C4-2B (cell line): ENCODE measurements at regions not wholly inside any gene's neighbourhood (a gene's known extent, or its start where the extent isn't known, plus 50 kb on each side); places are given as distances from the start of the nearest gene placed in this dataset.

Experiments used
- H3K27ac ChIP-seq: fragments of 450-650 bp; 2 replicates; pipeline ENCODE4 v1.5.1; 2017
- ZFX ChIP-seq: fragments of 450-650 bp; IDR thresholded peaks from 2 replicates; pipeline ENCODE4 v1.6.1; 2017
- TF ChIP-seq, protein P1 (sequence below): fragments of 450-650 bp; conservative IDR thresholded peaks from 2 replicates; pipeline ENCODE4 v1.5.1; 2017; ENCODE audit warnings: mild to moderate bottlenecking

DNA sequence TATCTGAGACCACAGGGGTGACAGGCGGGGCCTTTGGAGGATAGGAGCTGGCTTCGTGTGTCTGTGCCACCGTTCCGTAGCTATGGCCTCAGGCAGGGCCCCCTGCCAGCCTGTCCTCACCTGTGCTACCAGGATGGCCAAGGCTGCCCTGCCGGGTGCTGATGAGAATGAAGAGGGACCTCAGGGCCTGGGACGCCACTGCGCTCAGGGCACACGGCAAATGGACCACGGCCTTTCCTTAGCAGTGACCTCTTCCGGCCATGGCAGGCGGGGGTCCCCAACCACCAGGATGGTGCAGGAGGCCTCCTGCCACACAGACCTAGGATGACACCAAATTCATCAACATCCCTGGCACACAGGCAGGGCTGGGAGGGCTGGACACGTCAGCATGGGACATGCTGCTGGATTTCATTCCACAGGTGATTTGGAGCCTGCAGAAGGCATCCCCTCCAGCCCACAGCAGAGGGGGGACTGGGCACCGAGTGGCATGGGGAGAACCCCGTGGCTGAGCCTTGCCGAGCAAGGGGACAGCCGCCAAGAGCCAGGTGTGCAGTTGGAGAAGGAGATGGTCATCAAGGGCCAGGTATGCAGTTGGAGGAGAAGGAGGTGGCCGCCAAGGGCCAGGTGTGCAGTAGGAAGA, 1321.0 kb downstream of the BRD1 start:
- TF ChIP-seq ZFX, result no peak
- TF ChIP-seq, protein P1, sequence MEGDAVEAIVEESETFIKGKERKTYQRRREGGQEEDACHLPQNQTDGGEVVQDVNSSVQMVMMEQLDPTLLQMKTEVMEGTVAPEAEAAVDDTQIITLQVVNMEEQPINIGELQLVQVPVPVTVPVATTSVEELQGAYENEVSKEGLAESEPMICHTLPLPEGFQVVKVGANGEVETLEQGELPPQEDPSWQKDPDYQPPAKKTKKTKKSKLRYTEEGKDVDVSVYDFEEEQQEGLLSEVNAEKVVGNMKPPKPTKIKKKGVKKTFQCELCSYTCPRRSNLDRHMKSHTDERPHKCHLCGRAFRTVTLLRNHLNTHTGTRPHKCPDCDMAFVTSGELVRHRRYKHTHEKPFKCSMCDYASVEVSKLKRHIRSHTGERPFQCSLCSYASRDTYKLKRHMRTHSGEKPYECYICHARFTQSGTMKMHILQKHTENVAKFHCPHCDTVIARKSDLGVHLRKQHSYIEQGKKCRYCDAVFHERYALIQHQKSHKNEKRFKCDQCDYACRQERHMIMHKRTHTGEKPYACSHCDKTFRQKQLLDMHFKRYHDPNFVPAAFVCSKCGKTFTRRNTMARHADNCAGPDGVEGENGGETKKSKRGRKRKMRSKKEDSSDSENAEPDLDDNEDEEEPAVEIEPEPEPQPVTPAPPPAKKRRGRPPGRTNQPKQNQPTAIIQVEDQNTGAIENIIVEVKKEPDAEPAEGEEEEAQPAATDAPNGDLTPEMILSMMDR, result no peak
- no peak overlapping the region for H3K27ac ChIP-seq

DNA sequence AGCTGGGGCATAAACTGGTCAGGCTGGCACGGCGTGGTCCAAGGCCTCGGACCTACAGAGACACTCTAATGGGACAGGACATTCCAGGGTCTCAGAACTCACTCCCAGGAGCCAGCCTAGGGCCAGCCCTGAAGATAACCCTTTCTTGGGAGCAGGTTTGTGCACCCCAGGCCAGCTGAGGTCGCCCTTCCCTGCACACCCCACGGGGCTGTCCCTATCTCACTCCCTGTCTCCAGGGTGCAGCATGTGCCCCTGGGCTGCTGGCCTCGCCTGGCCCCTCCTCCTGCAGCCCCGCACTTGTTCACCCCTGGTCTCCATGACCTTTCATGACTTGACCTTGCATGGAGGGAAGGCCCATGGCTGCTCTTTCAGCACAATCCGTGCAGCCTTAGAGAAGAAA, 1321.8 kb downstream of the BRD1 start:
- no peak for TF ChIP-seq ZFX
- TF ChIP-seq, protein P1, result no peak

GRCh38 chr22:48504519-48505140, 1323.0 kb downstream of the BRD1 start:
- TF ChIP-seq ZFX, result no peak
- TF ChIP-seq, protein P1, result no peak
- H3K27ac ChIP-seq, result no peak overlapping the region

More for the DNA sequence above, 1321.8 kb downstream of the BRD1 start:
- H3K27ac ChIP-seq, result no peak overlapping the region

DNA sequence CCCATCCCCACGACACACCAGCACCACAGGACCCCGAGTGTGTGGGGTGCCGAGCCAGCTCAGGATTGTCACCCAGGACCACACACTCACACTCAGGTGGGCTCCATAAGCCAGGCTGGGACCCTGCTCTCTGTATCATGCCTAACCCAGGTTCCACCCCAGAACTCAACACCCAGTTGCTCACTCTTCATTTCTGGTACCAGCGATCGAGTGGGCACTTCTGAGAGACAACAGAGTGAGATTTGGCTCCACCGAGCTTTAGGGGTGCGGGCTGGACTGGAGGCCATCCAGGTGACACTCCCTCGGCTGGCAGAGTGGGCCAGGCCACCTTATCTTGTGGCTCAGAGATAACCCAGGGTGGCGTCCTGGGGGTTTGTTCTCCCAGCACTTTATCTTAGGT, 1323.8 kb downstream of the BRD1 start:
- TF ChIP-seq, protein P1, result no peak
- TF ChIP-seq ZFX, result no peak
- H3K27ac ChIP-seq, result no peak overlapping the region

DNA sequence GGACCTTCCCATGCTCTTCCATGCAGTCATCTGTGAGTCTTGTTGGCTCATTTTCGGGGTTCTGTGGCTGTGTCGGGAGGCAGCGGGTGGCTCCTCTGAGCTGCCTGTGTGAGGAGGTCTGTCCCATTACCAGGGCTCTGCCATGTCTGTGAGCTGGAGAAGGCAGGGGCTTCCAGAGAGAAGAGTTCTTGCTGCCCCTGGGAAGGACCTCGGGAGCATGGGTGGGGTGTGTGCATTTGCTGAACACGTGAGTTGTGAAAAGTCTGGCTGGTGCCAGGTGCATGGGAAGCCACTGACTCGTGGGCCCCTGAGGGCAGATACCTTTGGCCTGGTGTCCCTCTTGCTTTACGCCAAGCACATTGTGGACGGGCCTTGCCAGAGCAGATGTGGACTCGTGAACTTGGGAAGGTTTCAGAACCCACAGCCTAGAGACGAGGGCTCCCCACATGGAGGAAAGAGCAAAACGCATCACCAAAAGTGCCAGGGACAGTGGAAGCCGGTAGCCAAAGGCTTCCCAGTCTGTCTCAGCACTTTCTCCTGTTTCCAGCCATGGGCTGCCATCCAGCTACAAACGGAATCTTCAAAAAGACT, 1324.5 kb downstream of the BRD1 start:
- TF ChIP-seq, protein P1, result no peak
- no peak for TF ChIP-seq ZFX
- H3K27ac ChIP-seq, result no peak overlapping the region

GRCh38 chr22:48501231-48501750, 1326.4 kb downstream of the BRD1 start:
- TF ChIP-seq, protein P1, result no peak
- TF ChIP-seq ZFX, result no peak
- H3K27ac ChIP-seq, result no peak overlapping the region
